Neural progenitor cell (in vitro differentiated cells): ENCODE measurements at regions not wholly inside any gene's neighbourhood (a gene's known extent, or its start where the extent isn't known, plus 50 kb on each side); places are given as distances from the start of the nearest gene placed in this dataset.

ENCODE experiments used
- DNase-seq: peaks from one replicate; pipeline ENCODE4 v3.0.0-alpha.2; 2016; ENCODE audit warnings: low spot score
- H2AFZ ChIP-seq: fragments of 200-600 bp; sonication (generic); replicated peaks from 2 replicates; pipeline ENCODE4 v1.6.1; 2016; ENCODE audit warnings: antibody characterized with exemption
- H3F3A ChIP-seq: fragments of 200-600 bp; sonication (generic); 2 replicates; pipeline ENCODE4 v1.6.1; 2016; ENCODE audit warnings: antibody characterized with exemption, low read depth
- H3K27ac ChIP-seq: fragments of 200-600 bp; sonication (generic); 2 replicates; pipeline ENCODE4 v1.5.1; 2016; ENCODE audit warnings: mild to moderate bottlenecking
- H3K27me3 ChIP-seq: fragments of 200-600 bp; sonication (generic); 2 replicates; pipeline ENCODE4 v1.6.1; 2016; ENCODE audit warnings: mild to moderate bottlenecking, moderate library complexity
- H3K36me3 ChIP-seq: fragments of 200-600 bp; sonication (generic); 2 replicates; pipeline ENCODE4 v1.5.1; 2016
- H3K4me1 ChIP-seq: fragments of 200-600 bp; sonication (generic); 2 replicates; pipeline ENCODE4 v1.6.1; 2016; ENCODE audit warnings: mixed run types
- H3K4me2 ChIP-seq: fragments of 200-600 bp; sonication (generic); 2 replicates; pipeline ENCODE4 v1.6.1; 2016
- H3K4me3 ChIP-seq: fragments of 200-600 bp; sonication (generic); 2 replicates; pipeline ENCODE4 v1.5.1; 2016
- H3K79me2 ChIP-seq: fragments of 200-600 bp; sonication (generic); 2 replicates; pipeline ENCODE4 v1.6.1; 2016; ENCODE audit warnings: low read depth
- H3K9ac ChIP-seq: fragments of 200-600 bp; sonication (generic); 2 replicates; pipeline ENCODE4 v1.6.1; 2016
- H3K9me3 ChIP-seq: fragments of 200-600 bp; sonication (generic); 2 replicates; pipeline ENCODE4 v1.5.1; 2016; ENCODE audit warnings: low read depth
- H4K20me1 ChIP-seq: fragments of 200-600 bp; sonication (generic); 2 replicates; pipeline ENCODE4 v1.6.1; 2016; ENCODE audit warnings: low read depth
- H3K27ac Mint-ChIP-seq: 3 replicates; pipeline ENCODE4 v1.8.0; 2021; ENCODE audit warnings: mixed read lengths
- H3K27me3 Mint-ChIP-seq: 2 replicates; pipeline ENCODE4 v1.8.0; 2022; ENCODE audit warnings: low read depth, mild to moderate bottlenecking, inconsistent platforms, moderate library complexity, mixed read lengths; ENCODE audit not compliant: insufficient read depth
- H3K36me3 Mint-ChIP-seq: 3 replicates; pipeline ENCODE4 v1.8.0; 2021; ENCODE audit warnings: mixed read lengths
- H3K4me1 Mint-ChIP-seq: 3 replicates; pipeline ENCODE4 v1.8.0; 2021; ENCODE audit warnings: mixed read lengths
- H3K4me3 Mint-ChIP-seq: 3 replicates; pipeline ENCODE4 v1.8.0; 2021; ENCODE audit warnings: mild to moderate bottlenecking, moderate library complexity, mixed read lengths
- H3K9me3 Mint-ChIP-seq: 3 replicates; pipeline ENCODE4 v1.8.0; 2020; ENCODE audit warnings: mixed read lengths
- CTCF ChIP-seq: fragments of 200-600 bp; sonication (generic); IDR thresholded peaks from 2 replicates; pipeline ENCODE4 v1.5.1; 2017; ENCODE audit warnings: antibody characterized with exemption, mild to moderate bottlenecking
- EZH2 ChIP-seq: fragments of 200-600 bp; sonication (generic); IDR thresholded peaks from 2 replicates; pipeline ENCODE4 v1.6.1; 2017; ENCODE audit warnings: antibody characterized with exemption, mild to moderate bottlenecking, moderate library complexity
- EZH2phosphoT487 ChIP-seq: fragments of 200-600 bp; sonication (generic); IDR thresholded peaks from 2 replicates; pipeline ENCODE4 v1.6.1; 2017; ENCODE audit warnings: antibody characterized with exemption

- Histone ChIP-seq H3K9ac (no peak overlapping the region), H3K27me3 (no peaks in the 10 kb centered on the region), H4K20me1 (no peaks in the 10 kb centered on the region), H3K79me2 (no peaks in the 10 kb centered on the region), H3K4me3 (no peak overlapping the region), H3K4me1 (no peaks in the 10 kb centered on the region), H3K9me3 (no peaks in the 10 kb centered on the region), H3K36me3 (no peaks in the 10 kb centered on the region), H3K4me2 (no peak overlapping the region), H2AFZ (no peak overlapping the region), H3K27ac (no peak overlapping the region), H3F3A (no peaks in the 10 kb centered on the region)
- TF ChIP-seq EZH2 (no peak), EZH2phosphoT487 (no peak), CTCF (no peak)
- H3K36me3 Mint-ChIP-seq: no peaks in the 10 kb centered on the region
- no peaks in the 10 kb centered on the region for H3K4me1 Mint-ChIP-seq
- H3K4me3 Mint-ChIP-seq: no peak overlapping the region
- H3K9me3 Mint-ChIP-seq: peaks cover 12% of the 10 kb centered on the region
- H3K27ac Mint-ChIP-seq: no peak overlapping the region
- H3K27me3 Mint-ChIP-seq: no peaks in the 10 kb centered on the region
- no peak for DNase-seq
These were observed 150.2 kb upstream of the OGFRL1 start for GRCh38 chr6:71138376-71138775.

- H3K9me3 ChIP-seq: no peaks in the 10 kb centered on the region
- Mint-ChIP-seq H3K27me3 (no peaks in the 10 kb centered on the region), H3K36me3 (no peaks in the 10 kb centered on the region), H3K4me3 (no peak overlapping the region), H3K4me1 (no peaks in the 10 kb centered on the region), H3K9me3 (peaks cover 12% of the 10 kb centered on the region), H3K27ac (no peak overlapping the region)
- TF ChIP-seq CTCF (no peak), EZH2 (no peak), EZH2phosphoT487 (no peak)
- H3K4me1 ChIP-seq: no peaks in the 10 kb centered on the region
- no peak overlapping the region for H3K4me2 ChIP-seq
- no peak for DNase-seq
- no peaks in the 10 kb centered on the region for H3K27me3 ChIP-seq
- no peaks in the 10 kb centered on the region for H3K36me3 ChIP-seq
- no peaks in the 10 kb centered on the region for H3F3A ChIP-seq
- H2AFZ ChIP-seq: no peak overlapping the region
- H4K20me1 ChIP-seq: no peaks in the 10 kb centered on the region
- H3K4me3 ChIP-seq: no peak overlapping the region
- no peak overlapping the region for H3K27ac ChIP-seq
- no peak overlapping the region for H3K9ac ChIP-seq
- no peaks in the 10 kb centered on the region for H3K79me2 ChIP-seq
These were observed 149.4 kb upstream of the OGFRL1 start for GRCh38 chr6:71139249-71139648.

DNA sequence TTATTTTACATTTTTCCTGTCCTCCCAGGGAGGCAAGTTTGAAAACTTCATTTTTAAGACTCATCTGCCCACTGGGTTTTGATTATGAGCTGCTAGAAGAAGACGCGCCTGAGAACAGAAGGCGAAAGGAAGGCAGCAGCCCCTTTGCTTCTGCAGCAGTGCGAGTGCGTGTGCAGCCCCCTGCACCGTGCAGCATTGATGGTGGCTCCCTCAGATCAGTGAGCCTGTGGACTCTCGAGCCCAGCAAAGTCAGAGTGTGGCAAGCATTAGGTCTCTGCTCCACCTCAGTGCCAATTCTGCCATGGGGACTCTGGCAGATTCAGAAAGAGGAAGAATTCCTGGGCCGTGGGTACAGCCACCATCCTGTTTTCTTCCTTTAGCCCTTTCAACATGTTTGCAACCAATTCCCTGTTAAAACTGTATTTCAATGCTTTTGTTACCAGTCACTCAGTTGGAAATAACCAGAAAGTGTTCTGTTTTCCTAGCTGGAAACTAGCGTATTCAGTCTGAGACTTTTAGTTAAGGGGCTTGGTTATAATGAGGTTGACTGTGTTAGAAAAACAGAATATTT lies 134.8 kb upstream of the OGFRL1 start:
- no peak overlapping the region for H3K9ac ChIP-seq
- no peaks in the 10 kb centered on the region for H3K36me3 ChIP-seq
- H3K79me2 ChIP-seq: no peaks in the 10 kb centered on the region
- H2AFZ ChIP-seq: peak overlapping the region; percentile 88
- TF ChIP-seq CTCF (no peak), EZH2 (no peak), EZH2phosphoT487 (no peak)
- no peak overlapping the region for H3K4me3 Mint-ChIP-seq
- no peaks in the 10 kb centered on the region for H4K20me1 ChIP-seq
- peaks cover 13% of the 10 kb centered on the region for H3K4me1 Mint-ChIP-seq
- DNase-seq: peak; percentile 30
- no peak overlapping the region for H3K4me3 ChIP-seq
- no peak overlapping the region for H3K27ac ChIP-seq
- no peaks in the 10 kb centered on the region for H3F3A ChIP-seq
- H3K4me1 ChIP-seq: peaks cover 23% of the 10 kb centered on the region
- H3K27me3 Mint-ChIP-seq: peaks cover 2% of the 10 kb centered on the region
- no peaks in the 10 kb centered on the region for H3K27me3 ChIP-seq
- peak overlapping the region; percentile 19 for H3K4me2 ChIP-seq
- no peaks in the 10 kb centered on the region for H3K36me3 Mint-ChIP-seq
- no peak overlapping the region for H3K27ac Mint-ChIP-seq
- no peaks in the 10 kb centered on the region for H3K9me3 Mint-ChIP-seq
- H3K9me3 ChIP-seq: no peaks in the 10 kb centered on the region
